DND-41 (cell line): ENCODE measurements at regions not wholly inside any gene's neighbourhood (a gene's known extent, or its start where the extent isn't known, plus 50 kb on each side); places are given as distances from the start of the nearest gene placed in this dataset.

ENCODE experiments used
- EZH2 ChIP-seq: IDR thresholded peaks from 3 replicates; pipeline ENCODE4 v1.6.1; 2012; ENCODE audit warnings: borderline replicate concordance, low read depth, mild to moderate bottlenecking, moderate library complexity, low read length, inconsistent platforms; ENCODE audit not compliant: severe bottlenecking
- TF ChIP-seq, protein P1 (sequence below): IDR thresholded peaks from 2 replicates; pipeline ENCODE4 v1.5.1; 2012; ENCODE audit warnings: borderline replicate concordance, low read length, moderate library complexity, mild to moderate bottlenecking; ENCODE audit not compliant: poor library complexity, severe bottlenecking; ENCODE audit errors: extremely low read depth

DNA sequence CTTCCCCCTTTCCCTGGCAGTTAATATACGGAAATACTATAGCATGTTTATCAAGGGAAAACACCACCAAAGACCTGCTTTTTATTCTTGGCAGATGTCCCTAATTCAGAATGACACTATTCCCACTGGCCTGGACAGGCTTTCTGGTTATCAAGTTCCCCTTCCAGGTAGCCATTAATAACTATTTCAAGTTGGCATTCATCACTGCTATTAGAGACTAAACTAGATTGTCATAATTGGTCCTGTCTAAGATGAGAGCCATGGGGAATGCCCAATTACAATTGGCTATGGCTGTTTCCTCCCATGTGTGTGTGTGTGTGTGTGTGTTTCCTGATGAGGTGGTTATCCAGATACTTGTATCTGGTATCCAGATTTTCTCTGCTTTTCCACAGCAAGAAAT lies 608.1 kb downstream of the SQOR start:
- TF ChIP-seq, protein P1, sequence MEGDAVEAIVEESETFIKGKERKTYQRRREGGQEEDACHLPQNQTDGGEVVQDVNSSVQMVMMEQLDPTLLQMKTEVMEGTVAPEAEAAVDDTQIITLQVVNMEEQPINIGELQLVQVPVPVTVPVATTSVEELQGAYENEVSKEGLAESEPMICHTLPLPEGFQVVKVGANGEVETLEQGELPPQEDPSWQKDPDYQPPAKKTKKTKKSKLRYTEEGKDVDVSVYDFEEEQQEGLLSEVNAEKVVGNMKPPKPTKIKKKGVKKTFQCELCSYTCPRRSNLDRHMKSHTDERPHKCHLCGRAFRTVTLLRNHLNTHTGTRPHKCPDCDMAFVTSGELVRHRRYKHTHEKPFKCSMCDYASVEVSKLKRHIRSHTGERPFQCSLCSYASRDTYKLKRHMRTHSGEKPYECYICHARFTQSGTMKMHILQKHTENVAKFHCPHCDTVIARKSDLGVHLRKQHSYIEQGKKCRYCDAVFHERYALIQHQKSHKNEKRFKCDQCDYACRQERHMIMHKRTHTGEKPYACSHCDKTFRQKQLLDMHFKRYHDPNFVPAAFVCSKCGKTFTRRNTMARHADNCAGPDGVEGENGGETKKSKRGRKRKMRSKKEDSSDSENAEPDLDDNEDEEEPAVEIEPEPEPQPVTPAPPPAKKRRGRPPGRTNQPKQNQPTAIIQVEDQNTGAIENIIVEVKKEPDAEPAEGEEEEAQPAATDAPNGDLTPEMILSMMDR, result no peak
- no peak for TF ChIP-seq EZH2
